Esophagus squamous epithelium (tissue), 5 donors: ENCODE measurements at regions not wholly inside any gene's neighbourhood (a gene's known extent, or its start where the extent isn't known, plus 50 kb on each side); places are given as distances from the start of the nearest gene placed in this dataset.
"Not testable (repeated sequence)": the region's sequence is repeated elsewhere in the genome, so short reads cannot be mapped to it uniquely, and the experiment has no call there.

ENCODE experiments used
- DNase-seq: peaks from one replicate; lab custom pipeline; 2025; lab: John Stamatoyannopoulos, UW
- H3K27ac ChIP-seq, 4 donors: fragments of 200-600 bp; sonication (generic); one replicate each; pipeline ENCODE4 v1.5.1; 2016 to 2019; ENCODE audit warnings: mild to moderate bottlenecking in 1 of 4
- H3K27me3 ChIP-seq, 4 donors: fragments of 200-600 bp; sonication (generic); 1 replicate in 3 of 4; 2 replicates in 1 of 4; pipeline versions ENCODE4 v1.5.1 to v1.6.0; 2017 to 2021; ENCODE audit warnings: antibody characterized with exemption in 1 of 4
- H3K36me3 ChIP-seq, 3 donors: fragments of 200-600 bp; sonication (generic); one replicate each; pipeline ENCODE4 v1.5.1; 2016 to 2019
- H3K4me1 ChIP-seq, 3 donors: fragments of 200-600 bp; sonication (generic); one replicate each; pipeline ENCODE4 v1.5.1; 2017 to 2019
- H3K4me3 ChIP-seq, 4 donors: fragments of 200-600 bp; sonication (generic); 1 replicate in 3 of 4; 2 replicates in 1 of 4; pipeline ENCODE4 v1.5.1; 2016 to 2019; ENCODE audit warnings: mild to moderate bottlenecking in 2 of 4, moderate library complexity in 1 of 4
- H3K9me3 ChIP-seq, 3 donors: fragments of 200-600 bp; sonication (generic); one replicate each; pipeline ENCODE4 v1.5.1; 2016 to 2019
- POLR2A ChIP-seq, 4 donors: fragments of 450-650 bp; IDR thresholded peaks; one replicate each; pipeline ENCODE4 v1.6.1; 2017; ENCODE audit warnings: antibody characterized with exemption in 4 of 4, mild to moderate bottlenecking in 4 of 4, moderate library complexity in 3 of 4
- WGBS, 2 donors: methylation state at CpG; one replicate each; pipeline ENCODE4 v1.1.5; 2018; 5-methylcytosine and 5-hydroxymethylcytosine counted together
- intact Hi-C: fragments of 100-400 bp; cut with DNase I; formaldehyde crosslinking; loops from one replicate; pipeline ENCODE4 v1.15.0; 2022
- TF ChIP-seq, protein P1 (sequence below), 6 experiments: fragments of 450-650 bp in 4 of 6; fragments of 200-600 bp in 2 of 6; sonication (generic) in 2 of 6; IDR thresholded peaks; one replicate each; pipeline ENCODE4 v1.5.1; 2016 to 2019; ENCODE audit warnings: antibody characterized with exemption in 6 of 6, mild to moderate bottlenecking in 4 of 6, moderate library complexity in 4 of 6
- donor health status: DM: yes; HTN: yes; CAD: no.

DNA sequence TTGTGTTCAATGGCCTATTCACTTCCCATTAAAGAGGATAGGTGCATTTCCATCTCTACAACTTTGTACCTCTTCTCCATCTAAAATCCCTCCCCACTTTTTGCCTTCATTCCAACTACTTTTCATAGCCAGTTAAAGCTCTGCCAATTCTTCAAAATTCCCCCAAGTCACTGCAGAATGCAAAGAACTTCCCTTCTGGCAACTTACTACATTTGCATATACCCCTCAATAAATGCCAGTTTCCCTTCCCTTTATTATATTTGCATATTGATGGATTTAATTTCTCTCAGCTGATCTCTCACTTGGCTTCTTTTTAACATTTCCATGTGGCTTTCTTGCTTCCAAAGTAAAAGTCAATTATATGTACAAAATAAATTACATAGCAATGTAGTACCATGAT, 393.4 kb downstream of the HACE1 start:
- no peaks in the 10 kb centered on the region for H3K9me3 ChIP-seq

DNA sequence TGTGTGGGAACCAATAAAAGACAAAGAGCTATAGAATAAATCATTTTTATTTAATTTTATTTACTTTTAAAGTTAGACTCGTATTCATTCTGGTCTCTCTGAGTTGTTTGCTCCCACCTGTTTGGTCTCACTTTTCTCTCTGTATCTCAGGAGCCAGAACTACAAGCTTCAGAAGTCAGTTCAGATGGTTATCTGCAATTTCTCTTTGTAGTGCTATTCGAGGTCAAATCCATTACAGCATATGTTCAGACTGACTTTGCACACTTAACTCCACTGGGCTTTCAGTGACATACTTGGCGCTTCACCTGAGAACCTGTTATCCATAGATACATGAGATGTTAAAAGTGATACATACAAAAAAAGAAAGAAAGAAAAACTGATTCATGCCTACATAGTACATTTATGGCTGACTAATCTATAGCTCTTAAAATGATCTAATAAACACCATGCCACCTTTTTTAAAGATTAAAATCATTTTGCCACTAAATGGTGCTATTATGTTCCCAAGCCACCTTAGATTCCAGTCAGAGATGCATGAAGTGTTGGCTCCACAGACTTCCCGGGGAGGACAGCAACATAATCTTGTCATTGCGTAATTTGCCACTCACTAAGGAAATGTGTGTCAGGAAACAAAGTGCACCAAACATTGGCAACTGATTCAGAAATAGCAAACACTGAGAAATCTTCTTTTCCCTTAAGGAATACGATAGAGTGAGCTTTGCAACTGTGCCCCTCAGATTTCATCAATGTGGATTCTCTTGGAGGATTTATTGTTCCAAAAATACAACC, 396.7 kb downstream of the HACE1 start:
- H3K27me3 ChIP-seq: no peaks in the 10 kb centered on the region
- no peaks in the 10 kb centered on the region for H3K9me3 ChIP-seq
- no peak for DNase-seq
- H3K4me1 ChIP-seq: no peaks in the 10 kb centered on the region
- TF ChIP-seq, protein P1, sequence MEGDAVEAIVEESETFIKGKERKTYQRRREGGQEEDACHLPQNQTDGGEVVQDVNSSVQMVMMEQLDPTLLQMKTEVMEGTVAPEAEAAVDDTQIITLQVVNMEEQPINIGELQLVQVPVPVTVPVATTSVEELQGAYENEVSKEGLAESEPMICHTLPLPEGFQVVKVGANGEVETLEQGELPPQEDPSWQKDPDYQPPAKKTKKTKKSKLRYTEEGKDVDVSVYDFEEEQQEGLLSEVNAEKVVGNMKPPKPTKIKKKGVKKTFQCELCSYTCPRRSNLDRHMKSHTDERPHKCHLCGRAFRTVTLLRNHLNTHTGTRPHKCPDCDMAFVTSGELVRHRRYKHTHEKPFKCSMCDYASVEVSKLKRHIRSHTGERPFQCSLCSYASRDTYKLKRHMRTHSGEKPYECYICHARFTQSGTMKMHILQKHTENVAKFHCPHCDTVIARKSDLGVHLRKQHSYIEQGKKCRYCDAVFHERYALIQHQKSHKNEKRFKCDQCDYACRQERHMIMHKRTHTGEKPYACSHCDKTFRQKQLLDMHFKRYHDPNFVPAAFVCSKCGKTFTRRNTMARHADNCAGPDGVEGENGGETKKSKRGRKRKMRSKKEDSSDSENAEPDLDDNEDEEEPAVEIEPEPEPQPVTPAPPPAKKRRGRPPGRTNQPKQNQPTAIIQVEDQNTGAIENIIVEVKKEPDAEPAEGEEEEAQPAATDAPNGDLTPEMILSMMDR (IDR thresholded peaks at IDR 0.05): no peak
- no peak for TF ChIP-seq POLR2A (IDR thresholded peaks at IDR 0.05)
- WGBS, 2 donors: 54 to 55% methylated on average over 6 of the region's 6 CpGs
- H3K27ac ChIP-seq: no peak overlapping the region
- no peak overlapping the region for H3K4me3 ChIP-seq
- intact Hi-C loops: no loop called here
- no peaks in the 10 kb centered on the region for H3K36me3 ChIP-seq

More for the DNA sequence above, 393.4 kb downstream of the HACE1 start:
- DNase-seq: no peak
- Histone ChIP-seq H3K36me3 (no peaks in the 10 kb centered on the region), H3K4me1 (no peaks in the 10 kb centered on the region), H3K27me3 (no peaks in the 10 kb centered on the region), H3K4me3 (no peak overlapping the region), H3K27ac (no peak overlapping the region)
- TF ChIP-seq, protein P1 (IDR thresholded peaks at IDR 0.05): no peak
- no peak for TF ChIP-seq POLR2A (IDR thresholded peaks at IDR 0.05)
- intact Hi-C loops: no loop called here

DNA sequence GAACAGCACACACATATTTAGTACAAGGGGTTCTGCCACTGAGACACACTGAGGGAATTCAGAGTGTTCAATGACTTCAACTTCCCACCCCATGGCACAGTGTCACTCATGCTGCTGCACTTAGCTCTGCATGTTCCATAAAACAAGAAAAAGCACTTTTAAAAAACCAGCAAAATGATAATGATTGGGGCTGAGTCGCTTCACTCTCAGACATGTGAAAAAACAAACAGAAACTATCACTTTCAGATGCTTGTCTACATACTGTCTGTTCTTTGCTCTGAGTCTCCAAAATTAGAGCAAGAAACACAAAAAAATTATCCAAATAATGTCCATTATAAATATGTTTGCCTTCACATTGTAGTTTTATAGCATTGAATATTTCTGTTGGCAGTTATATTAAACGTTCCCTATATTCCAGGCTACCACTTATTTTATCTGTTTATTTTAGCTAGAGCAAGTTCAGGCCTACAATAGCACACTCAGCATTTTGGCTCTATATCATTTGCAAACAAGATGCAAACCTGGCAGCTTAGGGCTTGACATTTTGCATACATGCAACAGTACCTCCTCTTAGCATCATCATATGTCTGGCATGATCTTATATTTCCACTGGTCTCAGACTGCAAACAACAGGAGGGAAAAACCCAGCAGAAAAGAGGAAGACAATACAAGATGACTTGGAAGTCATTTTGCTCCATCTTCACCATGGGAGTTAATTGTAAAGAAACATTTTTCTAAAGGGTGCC, 398.8 kb downstream of the HACE1 start:
- intact Hi-C loops: no loop called here
- no peaks in the 10 kb centered on the region for H3K4me1 ChIP-seq
- no peaks in the 10 kb centered on the region for H3K9me3 ChIP-seq
- TF ChIP-seq, protein P1 (IDR thresholded peaks at IDR 0.05): no peak
- H3K27me3 ChIP-seq: no peaks in the 10 kb centered on the region
- 24 to 50% methylated on average over 2 of the region's 2 CpGs for WGBS, 2 donors
- DNase-seq: no peak
- H3K36me3 ChIP-seq: no peaks in the 10 kb centered on the region
- H3K4me3 ChIP-seq: no peak overlapping the region
- H3K27ac ChIP-seq: no peak overlapping the region

DNA sequence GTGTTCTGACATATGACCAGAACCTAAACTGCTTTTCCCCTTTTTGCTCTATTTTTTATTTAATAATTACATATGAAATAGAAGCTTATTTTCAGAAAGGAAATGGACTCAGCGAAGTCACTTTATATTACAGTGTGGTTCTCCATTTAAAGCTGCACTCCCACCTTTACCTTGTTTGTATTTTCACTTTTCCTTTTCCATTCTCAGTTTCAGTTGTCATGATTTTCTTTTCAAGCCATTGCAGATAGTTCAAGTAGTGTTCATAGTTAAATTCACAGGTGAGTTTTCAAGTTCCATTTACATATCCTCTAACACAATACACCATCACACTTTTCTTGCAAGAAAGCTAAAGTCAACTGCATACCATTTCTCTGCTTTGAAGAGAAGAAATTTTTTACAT, 400.2 kb downstream of the HACE1 start:
- H3K4me3 ChIP-seq: no peak overlapping the region
- no peaks in the 10 kb centered on the region for H3K36me3 ChIP-seq
- no peaks in the 10 kb centered on the region for H3K4me1 ChIP-seq
- WGBS, 2 donors: 70 to 81% methylated on average over 1 of the region's 1 CpG
- intact Hi-C loops: no loop called here
- H3K9me3 ChIP-seq: no peaks in the 10 kb centered on the region
- H3K27ac ChIP-seq: no peak overlapping the region
- TF ChIP-seq, protein P1 (IDR thresholded peaks at IDR 0.05): no peak
- TF ChIP-seq POLR2A (IDR thresholded peaks at IDR 0.05): no peak
- no peak for DNase-seq
- no peaks in the 10 kb centered on the region for H3K27me3 ChIP-seq

DNA sequence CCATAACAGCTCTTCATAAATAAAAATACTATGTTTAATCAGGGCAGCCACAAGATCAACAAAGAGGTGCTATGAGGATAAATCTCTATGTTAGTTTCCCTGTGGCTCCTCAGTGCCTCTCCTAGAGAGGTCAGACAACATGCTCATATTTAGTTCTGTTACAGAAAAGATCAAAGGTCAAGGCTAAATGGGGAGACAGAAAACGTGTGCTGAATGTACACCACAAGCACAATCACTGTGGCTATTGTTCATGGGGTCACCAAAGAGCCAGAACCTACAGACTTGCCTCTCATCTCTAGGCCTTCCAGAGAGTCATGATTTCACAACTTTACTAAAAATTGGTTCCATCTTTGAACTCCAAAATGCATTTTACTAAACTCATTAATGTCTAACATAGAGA, 409.8 kb downstream of the HACE1 start:
- H3K27ac ChIP-seq: no peak overlapping the region
- no peaks in the 10 kb centered on the region for H3K9me3 ChIP-seq
- H3K36me3 ChIP-seq: no peaks in the 10 kb centered on the region
- TF ChIP-seq, protein P1 (IDR thresholded peaks at IDR 0.05): no peak
- intact Hi-C loops: no loop called here
- H3K4me3 ChIP-seq: no peak overlapping the region
- H3K4me1 ChIP-seq: no peaks in the 10 kb centered on the region
- no peaks in the 10 kb centered on the region for H3K27me3 ChIP-seq
- no peak for DNase-seq
- 0 to 31% methylated on average over 1 of the region's 1 CpG for whole genome bisulfite sequencing, 2 donors

DNA sequence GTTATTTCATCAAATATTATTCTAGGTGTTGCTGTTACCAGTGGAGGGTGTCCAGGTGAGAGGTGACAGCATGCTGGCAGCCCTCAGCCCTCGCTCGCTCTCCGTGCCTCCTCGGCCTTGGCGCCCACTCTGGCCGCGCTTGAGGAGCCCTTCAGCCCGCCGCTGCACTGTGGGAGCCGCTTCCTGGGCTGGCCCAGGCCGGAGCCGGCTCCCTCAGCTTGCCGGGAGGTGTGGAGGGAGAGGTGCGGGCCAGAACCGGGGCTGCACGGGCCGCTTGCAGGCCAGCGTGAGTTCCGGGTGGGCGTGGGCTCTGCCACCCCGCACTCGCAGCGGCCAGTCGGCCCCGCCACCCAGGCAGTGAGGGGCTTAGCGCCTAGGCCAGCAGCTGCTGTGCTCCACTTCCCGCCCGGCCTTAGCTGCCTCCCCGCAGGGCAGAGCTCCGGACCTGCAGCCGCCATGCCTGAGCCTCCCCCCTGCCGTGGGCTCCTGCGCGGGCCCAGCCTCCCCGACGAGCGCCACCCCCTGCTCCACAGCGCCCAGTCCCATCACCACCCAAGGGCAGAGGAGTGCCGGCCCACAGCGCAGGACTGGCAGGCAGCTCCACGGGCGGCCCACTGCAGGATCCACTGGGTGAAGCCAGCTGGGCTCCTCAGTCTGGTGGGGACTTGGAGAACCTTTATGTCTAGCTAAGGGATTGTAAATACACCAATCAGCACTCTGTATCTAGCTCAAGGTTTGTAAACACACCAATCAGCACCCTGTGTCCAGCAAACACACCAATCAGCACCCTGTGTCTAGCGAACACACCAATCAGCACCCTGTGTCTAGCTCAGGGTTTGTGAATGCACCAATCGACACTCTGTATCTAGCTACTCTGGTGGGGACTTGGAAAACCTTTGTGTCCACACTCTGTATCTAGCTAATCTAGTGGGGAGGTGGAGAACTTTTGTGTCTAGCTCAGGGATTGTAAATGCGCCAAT, 413.3 kb downstream of the HACE1 start:
- WGBS, 2 donors: 91 to 94% methylated on average over 9 to 10 of the region's 45 CpGs
- H3K4me1 ChIP-seq, H3K9me3 ChIP-seq, H3K27me3 ChIP-seq, H3K27ac ChIP-seq, DNase-seq, intact Hi-C loops, H3K4me3 ChIP-seq, H3K36me3 ChIP-seq: not testable (repeated sequence)
